ENCODE measurements at regions not wholly inside any gene's neighbourhood (a gene's known extent, or its start where the extent isn't known, plus 50 kb on each side); places are given as distances from the start of the nearest gene placed in this dataset.

- no peak for TF ChIP-seq CTCF (IDR thresholded peaks at IDR 0.05; ENCODE audit: low read depth, low read length)
- no peak for TF ChIP-seq POLR2A (IDR thresholded peaks at IDR 0.05; ENCODE audit: extremely low read depth, insufficient read length)
- no peak for TF ChIP-seq MAX (IDR thresholded peaks at IDR 0.05; ENCODE audit: low read depth, low read length)
These were observed 178.7 kb upstream of the RSPO3 start for GRCh38 chr6:126939784-126940183.

All from NB4 (cell line).